Panc1 (cell line): ENCODE measurements at regions not wholly inside any gene's neighbourhood (a gene's known extent, or its start where the extent isn't known, plus 50 kb on each side); places are given as distances from the start of the nearest gene placed in this dataset.

Experiments used
- ATAC-seq: fragments of 200-7000 bp; cut with Tn5 transposase; 2 replicates; pipeline ENCODE4 v1.9.1; 2020; ENCODE audit warnings: mild to moderate bottlenecking, moderate library complexity
- BruUV-seq: library from RNA; stranded (reverse); fragments of 400-500 nt; replicated peaks from 2 replicates; lab custom pipeline; 2021; lab: Mats Ljungman, UMichigan
- CTCF ChIA-PET: fragments of 300-600 bp; sonication (Branson Sonifier 250); formaldehyde crosslinking; loops from one replicate; lab custom pipeline; 2022; ENCODE audit warnings: antibody characterized with exemption; lab: Charles Lee
- POLR2A ChIA-PET: fragments of 300-600 bp; sonication (Branson Sonifier 250); formaldehyde crosslinking; loops from one replicate; lab custom pipeline; 2022; ENCODE audit warnings: antibody characterized with exemption; lab: Charles Lee
- DNase-seq: peaks from one replicate; pipeline ENCODE4 v3.0.0-alpha.2; 2010; ENCODE audit warnings: low read depth, low spot score
- H3K27ac ChIP-seq: 2 replicates; pipeline ENCODE4 v1.5.1; 2011; ENCODE audit warnings: mild to moderate bottlenecking, low read length, inconsistent platforms
- H3K27me3 ChIP-seq: fragments of 200-500 bp; sonication (Bioruptor generic); 2 replicates; pipeline ENCODE4 v1.6.0; 2014; ENCODE audit warnings: low read length, inconsistent platforms; ENCODE audit not compliant: control insufficient read depth, insufficient read depth
- H3K36me3 ChIP-seq: fragments of 200-500 bp; sonication (Bioruptor generic); 2 replicates; pipeline ENCODE4 v1.5.1; 2014; ENCODE audit warnings: inconsistent platforms, mild to moderate bottlenecking, low read length, moderate library complexity; ENCODE audit not compliant: control insufficient read depth, insufficient read depth
- H3K4me1 ChIP-seq: 2 replicates; pipeline ENCODE4 v1.5.1; 2011; ENCODE audit warnings: inconsistent platforms, mild to moderate bottlenecking, low read length, moderate library complexity; ENCODE audit not compliant: control insufficient read depth, insufficient read depth
- H3K4me3 ChIP-seq, 2 experiments: 2 replicates each; pipeline ENCODE4 v1.5.1; 2011 to 2012; ENCODE audit warnings: low read depth in 2 of 2, low read length in 2 of 2, mild to moderate bottlenecking in 2 of 2, inconsistent platforms in 1 of 2, moderate library complexity in 1 of 2
- H3K9me3 ChIP-seq: fragments of 200-500 bp; sonication (Bioruptor generic); 2 replicates; pipeline ENCODE4 v1.5.1; 2014; ENCODE audit warnings: low read depth, mild to moderate bottlenecking, inconsistent platforms, low read length, moderate library complexity; ENCODE audit not compliant: control insufficient read depth, insufficient read depth
- CTCF ChIP-seq: fragments of 450-650 bp; IDR thresholded peaks from 2 replicates; pipeline ENCODE4 v1.5.1; 2017; ENCODE audit warnings: mild to moderate bottlenecking
- POLR2AphosphoS5 ChIP-seq: IDR thresholded peaks from 2 replicates; pipeline ENCODE4 v1.6.1; 2012; ENCODE audit warnings: mild to moderate bottlenecking, low read depth, low read length, moderate library complexity
- REST ChIP-seq, 2 experiments: IDR thresholded peaks; 2 replicates each; pipeline ENCODE4 v1.6.1; 2011 to 2012; ENCODE audit warnings: low read depth in 2 of 2, control low read depth in 1 of 2, low read length in 1 of 2, mild to moderate bottlenecking in 1 of 2, moderate library complexity in 1 of 2; ENCODE audit not compliant: insufficient read depth in 1 of 2
- SIN3A ChIP-seq: IDR thresholded peaks from 2 replicates; pipeline ENCODE4 v1.6.1; 2012; ENCODE audit warnings: low read depth, mild to moderate bottlenecking, low read length, moderate library complexity, borderline replicate concordance; ENCODE audit not compliant: insufficient read depth
- TCF7L2 ChIP-seq: IDR thresholded peaks from 2 replicates; pipeline ENCODE4 v1.6.1; 2011; ENCODE audit warnings: mild to moderate bottlenecking, low read depth, low read length, inconsistent platforms
- in situ Hi-C: cut with HindIII; loops from 2 replicates; pipeline ENCODE4 v1.10.0; 2016; ENCODE audit warnings: low sequenced_read_pairs, low pct_unique_long_range_greater_than_20kb
- intact Hi-C: fragments of 100-400 bp; cut with micrococcal nuclease; formaldehyde crosslinking; loops from one replicate; pipeline ENCODE4 v1.10.0; 2022; ENCODE audit not compliant: unreplicated experiment

GRCh38 chr5:93675460-93676450, 65.6 kb downstream of the POU5F2 start:
- Histone ChIP-seq H3K27ac (no peak overlapping the region), H3K4me1 (no peaks in the 10 kb centered on the region), H3K4me3 (no peak overlapping the region), H3K27me3 (no peaks in the 10 kb centered on the region), H3K36me3 (no peaks in the 10 kb centered on the region), H3K9me3 (no peaks in the 10 kb centered on the region)
- intact Hi-C loops, result no loop called here
- in situ Hi-C loops, result no loop called here
- ChIA-PET CTCF (no interaction called here), POLR2A (interaction anchor here (0.6 kb wide), 1 partner anchor 1000 kb away, joined by 8 read pairs; no protein-coding TSS in a partner anchor)
- ATAC-seq (no peak), DNase-seq (no peak)
- no peak for TF ChIP-seq CTCF
- TF ChIP-seq SIN3A, result no peak
- no peak for TF ChIP-seq REST (IDR thresholded peaks at IDR 0.05; ENCODE audit: insufficient read depth in 1 of 2, low read depth in 2 of 2, low read length in 1 of 2)
- no peak for TF ChIP-seq TCF7L2
- TF ChIP-seq POLR2AphosphoS5, result no peak
- no TSS peak for BruUV-seq

- no TSS peak for BruUV-seq
- no peak for TF ChIP-seq POLR2AphosphoS5
- TF ChIP-seq CTCF, result no peak
- TF ChIP-seq TCF7L2, result no peak
- TF ChIP-seq REST (IDR thresholded peaks at IDR 0.05; ENCODE audit: insufficient read depth in 1 of 2, low read depth in 2 of 2, low read length in 1 of 2), result no peak
- TF ChIP-seq SIN3A, result no peak
- ATAC-seq (no peak), DNase-seq (no peak)
- ChIA-PET POLR2A (no interaction called here), CTCF (no interaction called here)
- Histone ChIP-seq H3K4me1 (no peaks in the 10 kb centered on the region), H3K27me3 (no peaks in the 10 kb centered on the region), H3K27ac (no peak overlapping the region), H3K36me3 (no peaks in the 10 kb centered on the region), H3K4me3 (no peak overlapping the region), H3K9me3 (no peaks in the 10 kb centered on the region)
- in situ Hi-C loops (no loop called here), intact Hi-C loops (no loop called here)
Observed at GRCh38 chr5:93674866-93675459, 66.4 kb downstream of the POU5F2 start.
